Left lung (tissue), 4 donors: ENCODE measurements at regions not wholly inside any gene's neighbourhood (a gene's known extent, or its start where the extent isn't known, plus 50 kb on each side); places are given as distances from the start of the nearest gene placed in this dataset.
A peak's percentile ranks its signal among the peaks of the same experiment; 100 is the strongest.

Source experiments
- ATAC-seq: fragments of 200-7000 bp; cut with Tn5 transposase; one replicate; pipeline ENCODE4 v1.9.1; 2020; ENCODE audit warnings: moderate library complexity
- DNase-seq, 4 donors: peaks; one replicate each; pipeline ENCODE4 v3.0.0-alpha.2; 2013 to 2020
- H3K27ac ChIP-seq, 2 donors: fragments of 200-600 bp; sonication (generic) in 1 of 2; one replicate each; pipeline versions ENCODE4 v1.5.0 to v1.8.0; 2020 to 2021
- H3K27me3 ChIP-seq, 2 donors: fragments of 200-600 bp; sonication (generic) in 1 of 2; one replicate each; pipeline versions ENCODE4 v1.5.0 to v1.8.0; 2020 to 2021
- H3K36me3 ChIP-seq, 2 donors: fragments of 200-600 bp; sonication (generic) in 1 of 2; one replicate each; pipeline versions ENCODE4 v1.5.0 to v1.8.0; 2020 to 2021
- H3K4me1 ChIP-seq, 2 donors: fragments of 200-600 bp; one replicate each; pipeline ENCODE4 v1.8.0; 2021
- H3K4me3 ChIP-seq, 2 donors: fragments of 200-600 bp; sonication (generic) in 1 of 2; one replicate each; pipeline versions ENCODE4 v1.5.0 to v1.8.0; 2020 to 2021; ENCODE audit warnings: mild to moderate bottlenecking in 1 of 2
- H3K9me3 ChIP-seq, 2 donors: fragments of 200-600 bp; sonication (generic) in 1 of 2; one replicate each; pipeline versions ENCODE4 v1.5.0 to v1.8.0; 2020 to 2021
- intact Hi-C, 2 donors: fragments of 100-400 bp; cut with DNase I; formaldehyde crosslinking; loops; one replicate each; pipeline versions ENCODE4 v1.11.2 to v1.14.2; 2022
- TF ChIP-seq, protein P1 (sequence below), 2 donors: fragments of 200-600 bp; sonication (generic) in 1 of 2; IDR thresholded peaks; one replicate each; pipeline versions ENCODE4 v1.5.0 to v1.8.0; 2021; ENCODE audit warnings: antibody characterized with exemption in 2 of 2
- donor health status: DM: no; HTN: yes; CAD: no.
- donor health status: DM: no; HTN: no; CAD: no.

DNA sequence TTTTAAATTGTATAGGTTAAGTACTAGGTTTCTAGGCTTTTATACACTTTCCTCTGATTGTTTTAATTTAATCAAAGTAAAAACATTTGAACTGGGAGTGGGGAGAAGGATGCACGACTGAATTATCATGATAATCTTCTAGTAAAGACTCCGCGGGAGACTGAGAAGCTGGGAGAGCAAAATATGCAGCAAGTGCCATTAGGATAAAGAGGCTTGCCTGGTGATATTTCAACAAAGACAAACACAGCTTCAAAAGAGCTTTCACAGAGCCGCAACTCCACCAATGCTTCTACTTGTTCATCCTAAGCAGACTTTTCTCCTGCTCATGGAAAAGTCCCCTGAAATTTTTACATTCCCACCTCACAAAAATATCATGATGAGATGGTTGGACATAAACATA is 239.0 kb upstream of the PTBP2 start:
- Histone ChIP-seq H3K27ac (no peak overlapping the region), H3K36me3 (no peaks in the 10 kb centered on the region), H3K27me3 (no peaks in the 10 kb centered on the region), H3K4me3 (no peak overlapping the region), H3K4me1 (no peaks in the 10 kb centered on the region), H3K9me3 (no peaks in the 10 kb centered on the region)
- TF ChIP-seq, protein P1, sequence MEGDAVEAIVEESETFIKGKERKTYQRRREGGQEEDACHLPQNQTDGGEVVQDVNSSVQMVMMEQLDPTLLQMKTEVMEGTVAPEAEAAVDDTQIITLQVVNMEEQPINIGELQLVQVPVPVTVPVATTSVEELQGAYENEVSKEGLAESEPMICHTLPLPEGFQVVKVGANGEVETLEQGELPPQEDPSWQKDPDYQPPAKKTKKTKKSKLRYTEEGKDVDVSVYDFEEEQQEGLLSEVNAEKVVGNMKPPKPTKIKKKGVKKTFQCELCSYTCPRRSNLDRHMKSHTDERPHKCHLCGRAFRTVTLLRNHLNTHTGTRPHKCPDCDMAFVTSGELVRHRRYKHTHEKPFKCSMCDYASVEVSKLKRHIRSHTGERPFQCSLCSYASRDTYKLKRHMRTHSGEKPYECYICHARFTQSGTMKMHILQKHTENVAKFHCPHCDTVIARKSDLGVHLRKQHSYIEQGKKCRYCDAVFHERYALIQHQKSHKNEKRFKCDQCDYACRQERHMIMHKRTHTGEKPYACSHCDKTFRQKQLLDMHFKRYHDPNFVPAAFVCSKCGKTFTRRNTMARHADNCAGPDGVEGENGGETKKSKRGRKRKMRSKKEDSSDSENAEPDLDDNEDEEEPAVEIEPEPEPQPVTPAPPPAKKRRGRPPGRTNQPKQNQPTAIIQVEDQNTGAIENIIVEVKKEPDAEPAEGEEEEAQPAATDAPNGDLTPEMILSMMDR (IDR thresholded peaks at IDR 0.05) = no peak
- intact Hi-C loops = no loop called here
- ATAC-seq (no peak), DNase-seq (no peak)

DNA sequence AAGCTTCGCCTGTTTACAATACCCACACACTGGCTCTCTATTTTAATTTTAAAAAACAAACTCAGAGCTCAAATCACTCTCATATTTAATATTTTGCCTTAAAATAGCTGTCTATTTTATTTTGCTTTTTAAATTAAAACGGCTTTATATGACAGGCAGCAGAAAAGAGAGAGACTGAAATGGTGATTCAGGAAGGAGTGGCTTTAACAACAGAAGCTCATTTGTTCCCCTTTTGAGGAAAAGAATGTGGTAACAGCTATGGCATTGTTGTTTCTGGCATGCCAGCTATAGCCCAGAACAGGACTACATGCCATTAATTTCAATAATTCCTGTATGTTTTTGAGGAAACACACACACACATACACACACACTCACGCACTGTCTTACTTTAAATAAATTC is 234.2 kb upstream of the PTBP2 start:
- intact Hi-C loops = no loop called here
- no peaks in the 10 kb centered on the region for H3K9me3 ChIP-seq
- H3K36me3 ChIP-seq = no peaks in the 10 kb centered on the region
- H3K4me3 ChIP-seq = no peak overlapping the region
- no peak overlapping the region for H3K27ac ChIP-seq
- DNase-seq (no peak), ATAC-seq (no peak)
- H3K4me1 ChIP-seq = no peaks in the 10 kb centered on the region
- no peaks in the 10 kb centered on the region for H3K27me3 ChIP-seq
- TF ChIP-seq, protein P1 (IDR thresholded peaks at IDR 0.05) = no peak

DNA sequence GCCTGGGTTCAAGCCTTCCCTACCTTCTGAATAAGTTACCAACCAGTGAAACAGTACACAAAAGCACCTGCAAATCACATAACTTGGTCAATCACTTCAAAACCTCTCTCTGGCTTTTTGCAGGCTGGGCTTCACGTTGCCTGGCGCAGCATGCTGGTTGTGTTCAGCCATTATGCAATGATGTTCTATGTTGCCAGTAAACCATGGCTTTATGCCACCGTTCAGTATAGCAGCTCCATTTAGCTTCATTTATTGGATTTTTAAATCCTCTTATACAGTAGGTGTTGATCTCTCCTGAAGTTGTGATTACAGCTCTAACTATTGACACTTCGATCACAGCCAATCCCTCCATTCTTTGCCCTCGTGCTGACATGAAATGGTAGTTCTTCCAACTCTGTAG is 233.6 kb upstream of the PTBP2 start:
- H3K36me3 ChIP-seq = no peaks in the 10 kb centered on the region
- H3K4me3 ChIP-seq = no peak overlapping the region
- H3K27me3 ChIP-seq = no peaks in the 10 kb centered on the region
- no peaks in the 10 kb centered on the region for H3K4me1 ChIP-seq
- intact Hi-C loops = no loop called here
- ATAC-seq = no peak
- TF ChIP-seq, protein P1 (IDR thresholded peaks at IDR 0.05) = no peak
- no peaks in the 10 kb centered on the region for H3K9me3 ChIP-seq
- peak in 1 of 4 donors; percentile 59 for DNase-seq
- no peak overlapping the region for H3K27ac ChIP-seq

DNA sequence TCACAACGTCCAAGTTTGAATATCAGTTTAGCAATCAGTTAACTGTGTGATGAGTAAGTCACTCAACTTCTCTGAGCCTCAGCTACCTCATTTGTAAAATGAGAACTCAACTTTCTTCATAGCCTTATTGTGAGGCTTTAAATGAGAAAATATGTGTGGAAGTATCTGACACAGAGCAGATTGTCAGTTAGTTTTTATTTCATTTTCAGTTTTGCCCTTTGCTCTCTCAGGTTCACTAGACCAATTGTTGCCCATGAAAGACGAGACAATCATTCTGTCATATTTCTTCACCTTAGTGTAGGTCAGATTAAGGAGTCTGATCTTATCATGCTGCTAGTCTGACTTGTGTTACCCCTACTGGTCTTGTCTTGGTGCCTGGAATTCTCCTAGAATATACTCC is 232.8 kb upstream of the PTBP2 start:
- Histone ChIP-seq H3K36me3 (no peaks in the 10 kb centered on the region), H3K27ac (no peak overlapping the region), H3K4me1 (no peaks in the 10 kb centered on the region), H3K4me3 (no peak overlapping the region), H3K9me3 (no peaks in the 10 kb centered on the region), H3K27me3 (no peaks in the 10 kb centered on the region)
- TF ChIP-seq, protein P1 (IDR thresholded peaks at IDR 0.05) = no peak
- ATAC-seq (no peak), DNase-seq (no peak)
- intact Hi-C loops = no loop called here

DNA sequence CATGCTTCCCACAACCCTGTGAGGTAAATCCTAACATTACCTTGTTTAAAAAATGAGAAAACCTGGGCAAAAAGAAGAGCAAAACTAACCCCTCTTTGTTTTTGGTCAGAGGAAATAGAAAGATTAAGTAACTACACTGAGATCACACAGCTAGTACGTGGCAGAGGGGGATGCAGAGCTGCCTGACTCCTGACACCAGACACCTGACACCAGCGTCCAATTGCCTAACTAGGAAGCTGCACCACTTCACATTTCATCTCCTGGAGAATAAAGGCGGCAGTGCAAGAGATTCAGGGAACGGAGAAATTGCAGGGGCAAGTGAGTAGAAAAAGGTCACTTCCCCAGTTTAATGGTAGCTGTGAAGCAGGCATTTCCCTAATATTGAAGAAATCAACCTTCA is 229.3 kb upstream of the PTBP2 start:
- Histone ChIP-seq H3K36me3 (no peaks in the 10 kb centered on the region), H3K27ac (no peak overlapping the region), H3K9me3 (no peaks in the 10 kb centered on the region), H3K27me3 (no peaks in the 10 kb centered on the region), H3K4me3 (no peak overlapping the region), H3K4me1 (no peaks in the 10 kb centered on the region)
- TF ChIP-seq, protein P1 (IDR thresholded peaks at IDR 0.05) = no peak
- no peak for DNase-seq
- intact Hi-C loops = no loop called here
- no peak for ATAC-seq
